Stimulated activated CD4-positive, alpha-beta T cell treated with anti-CD3 and anti-CD28 coated beads, TNF-alpha, amount 100 ng/mL, for 48 hours (primary cell): ENCODE measurements at regions not wholly inside any gene's neighbourhood (a gene's known extent, or its start where the extent isn't known, plus 50 kb on each side); places are given as distances from the start of the nearest gene placed in this dataset.
"Not testable (repeated sequence)": the region's sequence is repeated elsewhere in the genome, so short reads cannot be mapped to it uniquely, and the experiment has no call there.

Experiments
- DNase-seq, 3 donors: peaks; one replicate each; pipeline ENCODE4 v3.0.0-alpha.2; 2020; ENCODE audit warnings: low read depth in 3 of 3

- DNase-seq: no peak
Measured at GRCh38 chr4:24209131-24209530, 319.3 kb upstream of the PPARGC1A start.

- DNase-seq: no peak
Measured at GRCh38 chr4:24208691-24209090, 318.8 kb upstream of the PPARGC1A start.

- not testable (repeated sequence) for DNase-seq
Measured at GRCh38 chr4:24204708-24205107, 314.9 kb upstream of the PPARGC1A start.

- DNase-seq: no peak
Measured at GRCh38 chr4:24203926-24204325, 314.1 kb upstream of the PPARGC1A start.

GRCh38 chr4:24202579-24202978, 312.7 kb upstream of the PPARGC1A start:
- no peak for DNase-seq

GRCh38 chr4:24197955-24198354, 308.1 kb upstream of the PPARGC1A start:
- DNase-seq: no peak

GRCh38 chr4:24196785-24197184, 306.9 kb upstream of the PPARGC1A start:
- DNase-seq: no peak

- no peak for DNase-seq
Measured at GRCh38 chr4:24195991-24196736, 306.3 kb upstream of the PPARGC1A start.

- DNase-seq: no peak
Measured at GRCh38 chr4:24192018-24192641, 302.3 kb upstream of the PPARGC1A start.

GRCh38 chr4:24190761-24191695, 301.2 kb upstream of the PPARGC1A start:
- DNase-seq: no peak

GRCh38 chr4:24188459-24188858, 298.6 kb upstream of the PPARGC1A start:
- no peak for DNase-seq

GRCh38 chr4:24186466-24186865, 296.6 kb upstream of the PPARGC1A start:
- no peak for DNase-seq

GRCh38 chr4:24181005-24181404, 291.2 kb upstream of the PPARGC1A start:
- DNase-seq: no peak

- no peak for DNase-seq
Measured at GRCh38 chr4:24180586-24180985, 290.7 kb upstream of the PPARGC1A start.

GRCh38 chr4:24179201-24179840, 289.5 kb upstream of the PPARGC1A start:
- no peak for DNase-seq

GRCh38 chr4:24177443-24177842, 287.6 kb upstream of the PPARGC1A start:
- DNase-seq: not testable (repeated sequence)

- no peak for DNase-seq
Measured at GRCh38 chr4:24175707-24176106, 285.9 kb upstream of the PPARGC1A start.

GRCh38 chr4:24174602-24175001, 284.8 kb upstream of the PPARGC1A start:
- no peak for DNase-seq

- DNase-seq: no peak
Measured at GRCh38 chr4:24172406-24172805, 282.6 kb upstream of the PPARGC1A start.

- no peak for DNase-seq
Measured at GRCh38 chr4:24169956-24170355, 280.1 kb upstream of the PPARGC1A start.

GRCh38 chr4:24168658-24169057, 278.8 kb upstream of the PPARGC1A start:
- no peak for DNase-seq

GRCh38 chr4:24166501-24166900, 276.7 kb upstream of the PPARGC1A start:
- DNase-seq: no peak
